ENCODE measurements at regions not wholly inside any gene's neighbourhood (a gene's known extent, or its start where the extent isn't known, plus 50 kb on each side); places are given as distances from the start of the nearest gene placed in this dataset.

DNA sequence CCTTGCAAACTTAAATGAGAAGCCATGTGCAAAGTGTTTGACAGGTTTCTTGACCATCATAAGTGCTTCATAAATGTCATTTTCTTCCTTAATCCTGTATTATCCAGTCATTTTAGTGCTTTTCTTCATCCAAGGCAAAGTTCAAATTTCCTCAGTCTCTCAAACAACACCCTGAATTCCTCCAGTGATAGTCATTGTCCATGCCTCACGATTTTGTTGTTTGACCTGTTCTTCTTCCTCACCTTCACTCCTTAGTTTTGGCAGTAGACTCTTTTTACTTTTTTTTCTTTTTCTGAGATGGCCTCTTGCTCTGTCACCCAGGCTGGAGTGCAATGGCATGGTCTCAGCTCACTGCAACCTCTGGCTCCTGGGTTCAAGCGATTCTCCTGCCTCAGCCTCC is 1257.3 kb downstream of the FAM181B start:
- TF ChIP-seq, protein P1, sequence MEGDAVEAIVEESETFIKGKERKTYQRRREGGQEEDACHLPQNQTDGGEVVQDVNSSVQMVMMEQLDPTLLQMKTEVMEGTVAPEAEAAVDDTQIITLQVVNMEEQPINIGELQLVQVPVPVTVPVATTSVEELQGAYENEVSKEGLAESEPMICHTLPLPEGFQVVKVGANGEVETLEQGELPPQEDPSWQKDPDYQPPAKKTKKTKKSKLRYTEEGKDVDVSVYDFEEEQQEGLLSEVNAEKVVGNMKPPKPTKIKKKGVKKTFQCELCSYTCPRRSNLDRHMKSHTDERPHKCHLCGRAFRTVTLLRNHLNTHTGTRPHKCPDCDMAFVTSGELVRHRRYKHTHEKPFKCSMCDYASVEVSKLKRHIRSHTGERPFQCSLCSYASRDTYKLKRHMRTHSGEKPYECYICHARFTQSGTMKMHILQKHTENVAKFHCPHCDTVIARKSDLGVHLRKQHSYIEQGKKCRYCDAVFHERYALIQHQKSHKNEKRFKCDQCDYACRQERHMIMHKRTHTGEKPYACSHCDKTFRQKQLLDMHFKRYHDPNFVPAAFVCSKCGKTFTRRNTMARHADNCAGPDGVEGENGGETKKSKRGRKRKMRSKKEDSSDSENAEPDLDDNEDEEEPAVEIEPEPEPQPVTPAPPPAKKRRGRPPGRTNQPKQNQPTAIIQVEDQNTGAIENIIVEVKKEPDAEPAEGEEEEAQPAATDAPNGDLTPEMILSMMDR (IDR thresholded peaks at IDR 0.05; ENCODE audit: low read depth, low read length, poor library complexity, severe bottlenecking), result no peak
- TF ChIP-seq EZH2phosphoT487 (IDR thresholded peaks at IDR 0.05; ENCODE audit: borderline replicate concordance, low read length), result no peak
